HUES64 (cell line): ENCODE measurements at regions not wholly inside any gene's neighbourhood (a gene's known extent, or its start where the extent isn't known, plus 50 kb on each side); places are given as distances from the start of the nearest gene placed in this dataset.
A peak's percentile ranks its signal among the peaks of the same experiment; 100 is the strongest.

Source experiments
- H3K27ac ChIP-seq: 2 replicates; pipeline ENCODE4 v1.7.0; 2013; ENCODE audit warnings: low read depth, low read length, inconsistent platforms
- H3K27me3 ChIP-seq: 2 replicates; pipeline ENCODE4 v1.6.1; 2013; ENCODE audit warnings: mild to moderate bottlenecking, low read length; ENCODE audit not compliant: insufficient read depth
- H3K36me3 ChIP-seq: 2 replicates; pipeline ENCODE4 v1.6.1; 2013; ENCODE audit warnings: mild to moderate bottlenecking, low read length; ENCODE audit not compliant: insufficient read depth
- H3K4me1 ChIP-seq: 2 replicates; pipeline ENCODE4 v1.6.1; 2013; ENCODE audit warnings: mild to moderate bottlenecking, low read length, moderate library complexity; ENCODE audit not compliant: insufficient read depth
- H3K4me3 ChIP-seq: 2 replicates; pipeline ENCODE4 v1.5.1; 2013; ENCODE audit warnings: mild to moderate bottlenecking, low read length, moderate library complexity
- H3K9ac ChIP-seq: 2 replicates; pipeline ENCODE4 v1.6.1; 2013; ENCODE audit warnings: mild to moderate bottlenecking, low read depth, low read length
- H3K9me3 ChIP-seq: 2 replicates; pipeline ENCODE4 v1.6.1; 2013; ENCODE audit warnings: low read depth, low read length; ENCODE audit not compliant: insufficient read depth
- WGBS: fragments of 150-250, 120-280 bp; methylation state at CpG from one replicate; pipeline ENCODE4 v1.1.7; 2013; ENCODE audit warnings: missing lambda C conversion rate; 5-methylcytosine and 5-hydroxymethylcytosine counted together

- WGBS, result under 1% methylated on average over 62 of the region's 64 CpGs
- Histone ChIP-seq H3K36me3 (no peaks in the 10 kb centered on the region), H3K9me3 (no peaks in the 10 kb centered on the region), H3K27ac (peak overlapping the region; percentile 75), H3K4me3 (peak overlapping the region; percentile 89), H3K27me3 (no peaks in the 10 kb centered on the region), H3K4me1 (peaks cover 40% of the 10 kb centered on the region), H3K9ac (peak overlapping the region; percentile 51)
These were observed 231.9 kb downstream of the SEC14L1 start for GRCh38 chr17:77372444-77373298.

- peak overlapping the region; percentile 89 for H3K4me3 ChIP-seq
These were observed 232.8 kb downstream of the SEC14L1 start for GRCh38 chr17:77373299-77374169.

DNA sequence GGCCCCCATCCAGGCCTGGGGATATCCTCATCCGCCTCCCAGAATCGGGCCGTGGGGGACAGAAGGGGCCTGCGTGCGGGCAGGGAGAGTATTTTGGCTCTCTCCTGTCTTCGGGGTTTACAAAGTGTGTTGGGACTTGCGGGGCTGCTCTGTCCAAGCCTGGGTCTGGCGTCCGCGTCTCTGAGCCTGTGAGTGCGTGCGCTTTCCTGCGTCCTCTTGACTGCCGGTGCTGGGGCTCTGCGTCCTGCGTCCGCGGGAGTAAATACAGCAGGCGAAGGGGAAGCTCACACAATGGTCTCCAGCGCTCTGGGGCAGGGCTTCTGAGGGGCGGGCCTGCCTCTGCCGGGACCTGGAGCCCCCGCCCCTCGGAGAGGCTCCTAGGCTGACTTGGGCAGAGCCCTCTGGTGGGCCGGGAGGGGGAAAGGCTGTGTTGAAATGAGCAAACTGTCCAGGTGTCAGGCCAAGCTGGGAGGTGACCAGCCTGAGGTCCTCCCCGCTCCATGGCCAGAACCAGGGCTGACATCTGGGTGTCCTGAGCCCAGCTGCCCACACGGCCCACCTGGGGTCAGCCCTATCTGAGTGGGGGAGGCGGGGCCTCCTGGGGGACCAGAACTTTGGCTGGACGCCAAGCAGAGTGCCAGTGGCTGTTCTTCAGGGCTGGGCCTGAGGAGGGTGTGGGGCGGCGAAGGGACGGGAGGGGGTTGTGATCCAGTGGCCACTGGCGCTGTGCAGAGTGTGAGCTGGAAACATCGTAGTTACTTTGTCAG lies 233.6 kb downstream of the SEC14L1 start:
- Histone ChIP-seq H3K9me3 (no peaks in the 10 kb centered on the region), H3K36me3 (no peaks in the 10 kb centered on the region), H3K9ac (peak overlapping the region; percentile 85), H3K27ac (peak overlapping the region; percentile 75), H3K4me1 (peaks cover 41% of the 10 kb centered on the region), H3K4me3 (peak overlapping the region; percentile 89), H3K27me3 (no peaks in the 10 kb centered on the region)
- 6% methylated on average over 34 of the region's 34 CpGs for WGBS

More at GRCh38 chr17:77373299-77374169, 232.8 kb downstream of the SEC14L1 start:
- peak overlapping the region; percentile 85 for H3K9ac ChIP-seq
- H3K9me3 ChIP-seq, result no peaks in the 10 kb centered on the region
- H3K27ac ChIP-seq, result peak overlapping the region; percentile 75
- no peaks in the 10 kb centered on the region for H3K36me3 ChIP-seq
- no peaks in the 10 kb centered on the region for H3K27me3 ChIP-seq
- under 1% methylated on average over 88 of the region's 90 CpGs for WGBS
- peaks cover 41% of the 10 kb centered on the region for H3K4me1 ChIP-seq

- 67% methylated on average over 19 of the region's 19 CpGs for WGBS
These were observed 234.5 kb downstream of the SEC14L1 start for GRCh38 chr17:77375108-77375916.

DNA sequence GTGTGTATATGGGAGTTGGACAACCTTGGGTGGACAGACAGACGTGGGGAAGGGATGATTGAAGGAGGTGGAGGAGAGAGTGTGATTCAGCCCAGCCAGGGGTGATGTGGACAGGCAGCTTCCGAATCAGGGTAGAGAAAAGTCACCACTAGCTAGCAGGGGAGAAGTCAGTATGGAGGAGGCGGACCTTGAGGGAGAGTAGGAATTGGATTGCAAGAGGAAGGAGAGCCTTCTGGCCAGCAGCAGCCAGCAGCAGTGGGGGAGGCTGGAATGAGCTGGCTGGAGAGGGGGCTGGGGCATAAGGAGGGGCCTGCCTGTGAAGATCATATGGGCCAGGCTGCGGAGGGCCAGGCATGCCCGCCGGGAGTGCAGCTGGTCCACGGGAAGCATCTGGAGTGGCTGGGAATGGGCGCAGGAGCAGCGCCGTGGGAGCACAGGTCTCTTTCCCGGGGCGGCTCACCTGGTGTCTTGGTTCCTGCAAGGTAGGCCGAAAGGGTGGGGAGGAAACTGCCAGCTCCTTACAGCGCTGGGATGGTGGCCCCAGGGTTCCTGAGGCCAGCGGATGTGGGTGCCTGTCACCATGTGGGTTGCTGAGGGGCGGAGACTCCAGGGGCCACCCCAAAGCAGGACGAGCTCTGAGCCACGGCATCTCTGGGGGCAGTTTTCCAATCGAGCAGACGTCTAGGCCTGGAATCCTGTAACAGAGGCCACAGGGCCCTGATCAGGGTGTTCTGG lies 235.3 kb downstream of the SEC14L1 start:
- 69% methylated on average over 20 of the region's 20 CpGs for WGBS
- peaks cover 48% of the 10 kb centered on the region for H3K4me1 ChIP-seq
- peak overlapping the region; percentile 5; the same call in 1 of the 2 replicates for H3K4me3 ChIP-seq
- no peaks in the 10 kb centered on the region for H3K9me3 ChIP-seq
- H3K27me3 ChIP-seq, result no peaks in the 10 kb centered on the region
- H3K9ac ChIP-seq, result no peak overlapping the region
- no peak overlapping the region for H3K27ac ChIP-seq
- H3K36me3 ChIP-seq, result no peaks in the 10 kb centered on the region

More at GRCh38 chr17:77375108-77375916, 234.5 kb downstream of the SEC14L1 start:
- no peak overlapping the region for H3K9ac ChIP-seq
- H3K4me1 ChIP-seq, result peaks cover 42% of the 10 kb centered on the region
- no peak overlapping the region for H3K27ac ChIP-seq
- H3K36me3 ChIP-seq, result no peaks in the 10 kb centered on the region
- no peaks in the 10 kb centered on the region for H3K9me3 ChIP-seq
- peak overlapping the region; percentile 89 for H3K4me3 ChIP-seq
- no peaks in the 10 kb centered on the region for H3K27me3 ChIP-seq

DNA sequence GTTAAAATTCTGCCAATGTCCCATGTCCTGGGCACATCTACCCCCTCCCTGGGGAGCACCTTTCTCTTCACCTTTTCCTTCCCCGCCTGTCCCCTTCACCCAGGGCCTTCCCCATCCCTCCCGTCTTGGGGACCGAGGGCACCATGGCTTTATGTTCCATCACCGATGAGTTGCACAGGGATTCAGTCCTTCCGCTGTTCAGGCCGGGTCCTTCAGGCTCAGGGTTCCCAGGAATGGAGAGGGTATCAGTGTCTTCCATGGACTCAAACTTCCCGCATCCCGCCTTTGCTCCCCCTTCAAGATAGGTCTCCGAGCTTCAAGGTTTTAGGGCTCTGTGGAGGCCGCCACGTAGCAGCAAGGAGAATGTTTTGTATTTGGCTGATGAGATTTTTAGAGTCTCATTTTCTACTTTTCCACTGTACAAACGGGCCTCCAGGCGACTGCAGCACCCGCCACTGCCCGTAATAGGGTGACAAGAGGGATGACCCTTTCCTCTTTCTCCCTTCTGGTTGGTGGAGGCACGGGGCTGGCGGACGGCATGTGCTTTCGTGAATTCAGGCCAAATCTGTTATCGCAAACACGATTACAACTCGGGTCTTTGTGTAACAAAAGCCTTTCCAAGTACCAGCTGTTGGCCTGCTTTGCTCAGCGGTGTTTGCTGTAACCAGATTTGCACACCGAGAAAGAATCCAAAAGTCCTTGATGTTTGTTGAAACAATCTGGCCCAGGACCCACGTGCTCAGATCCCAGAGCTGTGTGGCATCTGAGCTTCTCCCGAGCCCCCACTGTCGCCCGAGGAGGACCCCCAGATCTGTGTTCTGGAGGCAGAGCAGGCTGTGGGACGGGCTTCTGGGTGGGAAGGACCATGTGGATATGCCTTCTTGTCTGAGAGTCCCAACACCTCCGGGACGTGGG lies 236.3 kb downstream of the SEC14L1 start:
- no peak overlapping the region for H3K9ac ChIP-seq
- H3K4me3 ChIP-seq, result no peak overlapping the region
- H3K27me3 ChIP-seq, result no peaks in the 10 kb centered on the region
- WGBS, result 85% methylated on average over 31 of the region's 31 CpGs
- no peak overlapping the region for H3K27ac ChIP-seq
- H3K4me1 ChIP-seq, result peaks cover 47% of the 10 kb centered on the region
- no peaks in the 10 kb centered on the region for H3K9me3 ChIP-seq
- H3K36me3 ChIP-seq, result no peaks in the 10 kb centered on the region

DNA sequence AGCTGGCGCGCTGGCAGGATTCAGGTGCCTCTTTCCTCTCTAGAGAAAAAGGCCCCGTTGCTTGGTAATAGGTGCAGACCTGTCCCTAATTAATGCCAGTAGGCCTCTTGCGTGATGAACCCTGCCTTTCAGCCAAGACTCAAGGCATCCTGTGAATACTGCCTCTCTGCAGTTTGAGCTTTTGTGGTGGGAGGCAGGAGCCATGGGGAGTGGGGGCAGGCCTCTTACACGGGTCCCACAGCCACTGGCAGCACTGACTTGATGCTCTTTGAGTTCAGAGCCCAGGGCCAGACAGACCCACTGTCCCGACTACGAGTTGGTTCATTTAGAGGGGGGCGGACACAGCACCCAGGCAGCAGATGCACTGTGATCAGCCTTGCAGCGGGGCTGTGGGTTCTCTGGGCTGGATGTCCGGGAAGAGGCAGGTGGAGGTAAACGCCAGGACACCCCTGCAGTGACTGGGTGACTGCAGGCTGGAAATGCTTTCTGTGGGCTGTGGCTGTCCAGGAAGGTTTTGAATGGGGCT lies 237.0 kb downstream of the SEC14L1 start:
- no peaks in the 10 kb centered on the region for H3K36me3 ChIP-seq
- no peak overlapping the region for H3K9ac ChIP-seq
- H3K4me1 ChIP-seq, result peaks cover 50% of the 10 kb centered on the region
- H3K27ac ChIP-seq, result no peak overlapping the region
- no peaks in the 10 kb centered on the region for H3K9me3 ChIP-seq
- no peaks in the 10 kb centered on the region for H3K27me3 ChIP-seq
- 92% methylated on average over 11 of the region's 11 CpGs for WGBS
- H3K4me3 ChIP-seq, result no peak overlapping the region

DNA sequence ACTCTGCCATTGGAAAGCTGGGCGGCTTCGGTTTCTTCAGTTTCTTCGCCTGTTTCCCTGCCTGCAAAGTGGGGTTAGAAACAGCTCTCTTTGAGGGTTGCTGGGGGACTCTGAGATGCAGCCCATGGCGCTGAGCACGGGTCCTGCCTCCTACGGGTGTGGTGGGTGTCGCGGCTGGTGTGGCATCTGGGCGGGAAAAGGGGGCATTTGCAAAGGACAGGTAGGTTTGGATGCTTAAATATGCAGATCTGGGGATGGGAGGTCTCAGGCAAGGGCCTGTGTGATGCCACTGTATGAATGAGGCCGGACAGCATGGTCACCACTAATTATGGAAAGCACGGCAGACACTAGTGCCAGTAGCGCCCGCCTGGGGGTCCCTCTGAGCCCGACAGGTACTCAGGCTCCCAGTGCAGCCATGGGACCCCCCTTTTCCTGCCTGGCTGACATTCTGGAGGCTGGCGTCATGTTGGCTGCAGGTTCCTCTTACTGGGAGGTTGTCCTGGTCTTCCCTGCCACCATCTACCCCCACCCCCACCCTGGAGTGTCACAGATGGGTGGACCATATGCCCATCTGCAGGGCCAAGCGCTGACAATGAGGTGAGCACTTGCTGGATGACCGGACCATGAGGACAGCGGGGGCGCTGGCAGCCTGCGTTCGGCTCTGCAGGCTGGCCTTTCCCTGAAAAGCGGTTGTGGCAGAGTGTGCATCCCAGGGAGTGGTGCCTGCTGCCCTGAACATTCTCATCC lies 237.7 kb downstream of the SEC14L1 start:
- no peak overlapping the region for H3K27ac ChIP-seq
- 95% methylated on average over 22 of the region's 22 CpGs for WGBS
- peaks cover 56% of the 10 kb centered on the region for H3K4me1 ChIP-seq
- H3K36me3 ChIP-seq, result no peaks in the 10 kb centered on the region
- no peaks in the 10 kb centered on the region for H3K27me3 ChIP-seq
- no peak overlapping the region for H3K9ac ChIP-seq
- H3K9me3 ChIP-seq, result no peaks in the 10 kb centered on the region
- no peak overlapping the region for H3K4me3 ChIP-seq
